Activated CD4-positive, CD25-positive, alpha-beta regulatory T cell treated with anti-CD3 and anti-CD28 coated beads, Interleukin-2, amount 50 U/mL, for 16 hours (primary cell): ENCODE measurements at regions not wholly inside any gene's neighbourhood (a gene's known extent, or its start where the extent isn't known, plus 50 kb on each side); places are given as distances from the start of the nearest gene placed in this dataset.

Experiments used
- DNase-seq: peaks from one replicate; pipeline ENCODE4 v3.0.0-alpha.2; 2020; ENCODE audit warnings: low read depth, low spot score

DNA sequence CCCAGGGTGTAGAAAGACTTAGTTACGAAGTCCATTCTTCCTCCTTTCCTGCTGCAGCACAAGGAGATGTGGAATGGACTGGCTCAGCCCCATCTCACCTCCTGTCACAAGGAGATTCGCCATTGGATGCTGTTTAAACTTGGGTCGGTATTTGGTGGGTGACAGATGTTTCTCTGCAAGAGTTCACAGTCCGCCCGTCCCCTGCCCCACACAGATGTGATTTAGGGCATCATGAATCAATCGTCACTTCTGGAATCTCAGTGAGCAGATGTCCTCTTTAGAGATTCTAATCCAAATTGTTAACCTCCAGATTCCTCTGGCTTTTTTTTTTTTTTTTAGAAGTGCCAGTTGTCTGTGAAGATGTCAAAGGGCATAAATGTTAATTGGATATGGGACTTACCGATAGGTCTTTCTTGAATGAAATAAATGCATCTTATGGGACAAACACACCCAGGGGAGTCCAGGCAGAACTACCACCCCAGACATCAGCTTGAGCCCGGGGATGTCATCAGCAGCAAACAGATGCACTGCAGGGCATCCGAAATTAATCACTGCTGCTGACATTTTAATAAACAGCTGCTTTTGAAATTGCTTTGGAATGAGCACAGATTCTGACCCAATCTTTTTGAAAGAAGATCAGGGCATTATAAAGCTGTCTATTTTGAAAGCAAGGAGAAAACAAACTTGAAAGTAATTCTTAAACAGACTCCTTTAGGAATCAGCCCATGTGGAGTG is 117.6 kb upstream of the CDH4 start:
- DNase-seq, result no peak

DNA sequence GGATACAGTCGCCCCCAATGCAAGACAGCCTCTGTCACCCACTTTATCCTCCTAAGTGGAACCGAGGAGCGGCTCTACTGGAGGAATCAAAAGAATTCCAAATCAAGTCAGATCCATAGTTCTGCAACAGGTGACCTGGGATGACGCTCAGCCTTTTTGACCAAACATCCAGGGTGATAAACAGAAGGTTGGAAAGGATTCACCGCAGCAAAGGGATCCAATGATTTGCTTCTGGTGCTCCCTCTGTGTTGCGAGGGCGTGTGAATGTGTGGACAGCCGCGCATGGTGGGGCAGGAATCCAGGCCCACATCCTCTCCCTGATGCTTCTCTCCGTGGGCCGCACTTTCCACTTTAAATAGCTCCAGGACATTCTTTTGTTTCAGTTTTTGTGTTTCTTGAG is 116.8 kb upstream of the CDH4 start:
- DNase-seq, result no peak

DNA sequence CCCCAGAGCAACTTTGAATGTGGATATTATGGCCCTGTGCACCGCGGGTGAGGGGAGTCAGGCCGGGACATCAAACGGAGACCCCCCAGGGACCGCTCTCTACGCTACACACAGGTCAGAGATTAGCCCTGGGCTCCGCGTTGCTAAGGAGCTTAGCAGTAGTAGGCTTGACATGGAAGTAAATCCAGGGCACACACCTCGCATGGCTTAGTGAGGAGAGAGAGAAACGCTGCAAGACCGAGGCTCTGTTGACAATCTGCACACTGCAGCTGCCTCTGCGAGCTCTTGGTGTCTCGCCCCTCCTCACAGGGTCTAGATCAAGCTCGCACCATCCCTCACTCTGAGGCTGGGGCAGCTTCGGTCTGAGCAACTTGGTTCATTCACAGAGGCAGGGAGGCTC is 116.1 kb upstream of the CDH4 start:
- DNase-seq, result no peak

DNA sequence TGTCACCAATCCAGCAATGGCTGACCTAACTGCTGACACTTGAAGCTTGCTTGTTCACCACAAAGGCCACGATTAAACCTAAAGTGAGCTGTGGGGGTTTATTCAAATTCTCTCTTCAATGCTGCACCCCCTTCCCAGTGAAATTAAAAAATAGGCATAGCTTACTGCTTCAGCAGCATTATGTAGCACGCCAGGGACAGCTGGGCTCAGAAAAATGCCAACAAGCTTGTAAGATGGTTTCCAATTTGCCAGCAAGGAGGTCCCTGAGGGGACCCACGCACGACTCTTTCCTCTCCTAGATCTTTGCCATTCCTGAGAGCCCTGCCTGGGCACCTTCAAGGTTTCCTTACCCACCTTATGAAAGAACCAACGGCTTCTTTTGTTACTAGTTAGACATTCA is 113.5 kb upstream of the CDH4 start:
- DNase-seq, result no peak

DNA sequence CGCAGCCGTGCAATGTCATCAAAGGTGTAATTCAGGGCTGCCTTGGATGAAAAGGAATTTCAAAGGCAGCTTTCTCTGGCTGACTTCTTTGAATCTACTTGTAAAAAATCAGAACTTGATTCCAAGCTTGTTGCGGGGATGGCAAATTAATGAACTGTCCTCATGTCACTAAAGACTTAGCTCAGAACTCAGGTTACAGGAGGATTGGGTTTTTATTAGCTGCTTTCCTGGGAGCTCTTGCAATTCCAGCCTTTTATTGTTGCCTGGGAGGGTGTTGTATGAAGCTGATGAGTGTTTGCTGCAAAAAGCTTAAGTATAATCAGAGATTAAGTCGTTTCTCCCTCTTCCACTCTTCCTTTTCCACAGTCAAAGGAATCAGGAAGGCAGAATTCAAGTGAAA is 113.0 kb upstream of the CDH4 start:
- no peak for DNase-seq

DNA sequence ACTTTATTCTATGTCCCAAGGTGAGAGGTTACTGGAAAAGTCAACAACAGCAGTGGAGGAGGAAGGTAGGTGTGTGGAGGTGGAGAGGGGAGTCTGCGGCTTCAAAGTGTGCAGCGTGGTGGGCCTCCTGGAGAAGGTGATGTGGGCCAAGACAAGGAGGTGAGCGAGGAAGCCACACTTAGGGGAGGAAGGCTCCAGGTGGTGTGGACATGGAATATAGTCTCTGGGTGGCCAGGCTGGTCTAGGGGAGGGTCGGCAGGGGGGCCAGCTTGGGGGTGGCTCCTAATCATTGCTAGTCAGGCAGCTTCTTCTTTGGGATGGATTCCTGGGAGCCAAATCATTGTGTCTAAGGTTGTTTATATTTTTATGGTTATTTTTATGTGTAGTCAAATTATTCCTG is 111.5 kb upstream of the CDH4 start:
- DNase-seq, result no peak

DNA sequence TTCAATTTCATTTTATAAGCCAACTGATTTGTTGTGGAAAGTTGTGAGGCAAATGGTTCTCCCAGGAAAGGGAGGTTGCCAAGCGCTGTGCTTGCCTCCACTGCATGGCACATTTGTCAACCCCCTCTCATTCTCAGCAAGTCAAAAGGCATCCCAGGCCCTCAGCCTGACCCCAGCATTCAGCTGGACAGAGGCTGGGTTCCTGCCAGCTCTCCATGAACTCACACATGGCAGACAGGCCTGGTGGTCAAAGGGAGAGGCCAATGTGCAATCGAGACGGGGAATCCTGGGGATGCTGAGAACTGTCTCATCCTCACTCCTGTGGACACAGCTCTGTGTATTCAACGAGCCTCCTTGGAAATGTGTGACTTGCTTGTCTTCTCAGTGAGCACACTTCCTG is 106.0 kb upstream of the CDH4 start:
- DNase-seq, result no peak

DNA sequence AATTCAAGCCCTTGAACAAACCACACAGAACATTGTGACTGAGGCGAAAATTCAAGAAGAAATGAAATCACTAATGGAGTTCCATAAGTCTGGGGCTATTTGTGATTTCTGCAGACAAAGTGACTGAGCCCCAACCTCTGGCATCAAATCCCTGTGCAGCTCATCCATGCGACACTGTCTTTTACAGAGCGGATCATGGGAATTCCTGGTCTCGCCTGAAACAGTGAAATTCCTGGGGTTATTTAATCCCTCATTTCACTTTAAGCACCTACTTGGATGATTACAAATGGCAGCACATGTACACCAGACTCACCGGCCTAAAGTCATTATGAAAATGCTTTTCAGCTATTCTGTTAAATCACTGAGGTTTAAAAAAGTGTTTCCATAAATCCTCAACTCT is 102.4 kb upstream of the CDH4 start:
- DNase-seq, result no peak

DNA sequence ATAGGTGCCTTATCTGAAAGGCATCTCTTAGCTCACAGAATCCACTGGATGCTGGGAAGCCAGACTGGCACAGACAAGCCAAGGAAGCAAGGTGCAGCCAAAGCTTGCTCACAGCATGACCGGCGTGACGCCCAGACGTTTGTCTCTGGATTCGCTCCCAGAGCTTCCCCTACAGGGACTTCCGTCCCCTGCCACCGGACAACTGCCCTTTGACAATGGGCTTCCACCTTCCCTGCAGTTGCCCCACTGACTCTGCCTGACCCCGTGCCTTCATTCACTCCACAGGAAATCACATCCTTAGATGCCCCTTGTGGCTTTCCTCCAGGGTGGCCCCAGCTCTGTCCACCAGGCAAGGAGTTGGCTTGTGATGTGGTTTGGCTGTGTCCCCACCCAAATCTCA is 94.8 kb upstream of the CDH4 start:
- no peak for DNase-seq

DNA sequence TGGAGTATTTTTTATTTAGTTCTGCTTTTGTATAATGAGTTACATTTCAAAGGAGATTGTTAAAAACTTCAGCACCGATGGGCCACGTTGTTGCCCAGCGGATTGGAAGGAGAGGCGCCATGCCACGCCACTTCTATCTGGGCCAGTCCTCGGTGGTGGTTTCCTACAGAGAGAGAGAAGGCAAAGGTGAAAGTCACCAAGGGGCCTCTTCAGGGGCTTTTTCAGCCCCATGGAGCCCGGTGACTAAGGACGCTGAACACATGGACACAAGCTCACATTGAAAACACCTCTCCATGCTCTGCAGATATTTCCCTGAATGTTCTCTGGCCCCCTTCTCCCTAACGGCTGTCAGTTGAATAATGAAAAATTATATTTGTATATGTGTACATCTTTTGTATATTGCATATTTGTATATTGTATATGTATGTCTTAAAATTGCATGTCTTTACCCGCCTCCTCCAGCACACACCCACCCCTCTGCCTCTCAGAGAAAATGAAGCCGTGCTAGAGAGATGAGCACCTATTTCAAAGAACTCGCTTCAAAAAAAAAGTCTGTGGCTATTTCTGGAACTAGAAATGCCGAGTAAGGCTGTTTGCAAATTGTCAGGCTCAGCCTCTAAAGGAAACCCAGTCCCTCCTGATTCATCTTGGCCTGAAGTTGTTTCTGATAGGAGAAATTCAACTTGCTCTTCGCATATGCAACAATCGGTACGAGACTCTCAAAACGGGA is 91.9 kb upstream of the CDH4 start:
- no peak for DNase-seq

DNA sequence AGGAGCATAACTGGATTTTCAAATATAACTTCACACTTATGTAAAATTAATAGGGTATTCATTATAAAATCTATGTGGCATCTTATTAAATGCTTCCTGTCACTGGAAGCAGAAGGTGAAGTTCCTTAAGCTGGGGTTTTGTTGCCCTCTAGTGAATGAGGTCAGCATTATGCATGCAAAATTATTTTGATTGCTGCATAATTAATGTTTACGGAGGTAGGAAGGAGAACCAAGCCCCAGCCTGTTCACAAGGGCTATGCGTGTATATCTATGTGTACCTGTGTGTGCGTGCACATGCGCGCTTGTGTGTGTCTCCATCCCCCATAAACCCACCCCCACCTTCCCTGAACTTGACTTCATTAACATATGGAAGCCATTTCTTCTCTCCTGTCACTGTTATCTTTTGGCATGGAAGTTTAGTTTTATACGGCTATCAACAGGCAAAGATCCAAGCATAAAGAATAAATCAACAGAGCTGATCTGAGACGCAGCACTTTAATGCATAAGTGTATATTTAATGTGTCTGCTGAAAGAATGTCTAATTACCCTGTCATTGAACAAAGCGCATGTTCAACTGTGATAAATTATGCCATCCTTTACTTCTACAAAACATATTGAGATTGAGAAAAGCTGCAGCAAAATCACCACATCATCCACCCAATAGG is 90.2 kb upstream of the CDH4 start:
- no peak for DNase-seq

DNA sequence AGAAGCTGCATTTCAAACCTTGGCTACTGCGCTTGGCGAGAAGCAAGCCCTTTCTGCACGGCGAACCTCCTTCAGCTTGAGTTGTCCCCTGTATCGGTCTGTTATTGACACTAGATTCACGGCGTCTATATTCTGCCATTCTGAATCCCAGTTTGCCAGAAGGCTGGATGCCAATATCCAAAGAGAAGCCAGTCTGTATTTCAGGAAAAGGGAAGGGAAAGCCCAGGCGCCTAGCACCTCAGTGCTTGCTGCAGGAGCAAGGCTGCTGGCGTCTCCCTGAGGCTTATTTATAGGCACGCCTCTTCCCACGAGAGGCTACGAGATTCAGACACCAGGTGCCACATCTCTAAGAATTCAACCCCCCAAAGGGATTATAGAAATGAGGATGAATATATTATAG is 89.6 kb upstream of the CDH4 start:
- no peak for DNase-seq

DNA sequence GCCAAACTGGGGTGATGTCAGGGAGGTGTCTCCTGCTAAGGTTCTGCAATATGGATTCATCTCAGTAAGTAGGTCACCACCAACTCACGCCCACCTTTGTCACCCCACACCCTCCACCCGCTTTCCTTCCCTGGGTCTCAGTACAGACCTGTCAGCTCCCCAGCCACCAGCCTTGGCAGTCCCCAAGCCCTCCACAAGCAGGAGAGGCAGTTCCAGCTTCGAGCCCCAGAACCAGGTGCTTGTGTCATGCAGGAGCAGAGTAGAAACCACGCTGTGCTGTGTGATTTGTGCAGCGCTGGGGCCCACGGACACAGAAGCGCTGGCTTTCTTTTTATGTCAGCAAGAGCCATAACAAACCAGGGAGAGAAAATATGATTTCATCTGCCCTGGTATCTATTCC is 89.0 kb upstream of the CDH4 start:
- no peak for DNase-seq

DNA sequence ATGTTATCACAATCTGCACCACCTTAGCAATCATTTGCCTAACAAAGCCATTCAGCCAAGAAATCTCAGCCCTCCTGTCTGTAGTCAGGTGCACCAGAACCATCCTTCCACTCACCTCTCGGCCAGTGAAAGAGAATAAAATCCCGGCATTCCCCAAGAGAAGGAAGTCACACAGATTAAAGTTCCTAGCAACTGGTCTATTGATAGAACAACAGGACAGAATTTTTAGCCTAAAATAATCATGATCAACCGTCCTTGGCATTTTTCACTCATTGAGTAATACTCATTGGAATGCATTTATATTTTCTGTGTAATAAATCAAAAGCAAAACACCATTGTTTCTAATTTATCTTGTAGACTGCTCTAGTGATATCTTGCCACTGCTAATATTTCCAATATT is 85.7 kb upstream of the CDH4 start:
- no peak for DNase-seq

DNA sequence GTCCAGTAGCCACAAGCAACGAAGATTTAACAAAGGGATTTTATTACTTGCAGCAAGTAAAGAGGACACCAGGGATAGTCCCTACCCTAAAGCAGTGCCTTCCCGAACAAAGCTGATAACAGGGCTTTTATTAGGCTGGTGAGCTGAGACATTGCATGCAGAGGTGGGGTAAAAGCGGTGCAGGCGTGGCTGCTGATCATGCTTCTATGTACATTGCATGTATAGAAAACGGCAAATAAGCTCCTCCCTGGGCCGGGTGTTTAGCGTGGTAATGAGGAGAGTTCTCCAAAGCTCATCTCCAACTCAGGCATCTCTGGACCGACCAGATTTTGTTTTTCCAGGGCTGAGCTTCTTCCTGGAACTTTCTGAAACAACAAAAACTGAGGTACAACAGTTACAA is 83.5 kb upstream of the CDH4 start:
- no peak for DNase-seq

DNA sequence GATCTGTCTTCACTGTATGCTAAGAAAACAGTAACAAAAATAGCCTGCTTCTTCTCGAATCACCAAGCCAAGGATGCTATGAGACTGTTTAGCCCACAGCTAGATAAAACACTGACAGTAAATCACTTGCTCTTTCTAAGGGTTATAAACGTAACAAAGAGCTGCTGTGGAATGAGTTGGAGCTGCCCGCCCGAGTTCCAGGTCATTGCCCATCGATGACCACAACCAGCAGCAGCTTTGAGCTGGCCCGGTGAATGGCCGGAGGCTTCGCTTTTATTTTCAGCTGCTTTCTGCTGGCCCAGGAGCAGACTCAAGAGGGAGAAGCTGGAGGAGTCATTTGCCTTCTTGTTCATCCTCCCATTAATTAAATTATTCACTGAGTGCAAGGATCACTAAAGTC is 82.2 kb upstream of the CDH4 start:
- DNase-seq, result no peak

DNA sequence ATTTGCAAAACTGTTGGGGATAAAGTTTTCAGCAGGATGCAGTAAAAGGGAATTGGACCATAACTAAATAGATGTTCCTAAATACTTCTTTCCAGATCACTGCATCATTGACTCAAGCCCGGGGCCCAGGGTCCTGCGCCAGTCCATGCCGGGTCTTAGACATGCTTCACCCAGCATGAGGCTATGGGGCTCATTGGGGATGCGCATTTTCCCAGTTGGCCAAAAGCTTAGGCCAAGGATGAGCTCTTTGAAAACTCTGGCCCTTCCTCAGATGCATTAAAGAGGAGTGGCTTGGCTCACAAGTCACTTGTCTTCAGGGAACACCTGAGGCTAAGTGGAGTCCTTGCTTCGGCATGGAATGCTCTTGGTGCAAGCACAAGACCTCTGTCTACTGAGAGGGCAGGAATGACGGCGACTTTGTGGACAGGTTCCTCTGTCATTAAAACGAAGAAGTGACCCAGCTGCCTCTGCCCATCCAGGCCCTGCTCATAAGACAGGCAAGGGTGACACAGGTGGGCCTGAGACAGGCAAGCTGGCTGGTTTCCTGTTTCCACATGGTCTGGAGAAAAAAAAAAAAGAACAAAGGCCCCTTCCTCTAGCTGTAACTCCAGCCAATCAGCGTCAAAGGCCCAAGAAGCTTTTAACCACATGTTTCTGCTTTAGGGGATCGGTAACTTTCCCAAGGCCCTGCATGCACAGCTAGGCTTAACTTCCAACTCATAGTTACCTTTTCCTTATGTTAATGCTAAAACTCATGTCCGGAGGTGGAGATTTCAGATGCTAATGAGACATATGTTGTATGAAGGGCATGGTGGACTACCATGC is 81.4 kb upstream of the CDH4 start:
- DNase-seq, result no peak

DNA sequence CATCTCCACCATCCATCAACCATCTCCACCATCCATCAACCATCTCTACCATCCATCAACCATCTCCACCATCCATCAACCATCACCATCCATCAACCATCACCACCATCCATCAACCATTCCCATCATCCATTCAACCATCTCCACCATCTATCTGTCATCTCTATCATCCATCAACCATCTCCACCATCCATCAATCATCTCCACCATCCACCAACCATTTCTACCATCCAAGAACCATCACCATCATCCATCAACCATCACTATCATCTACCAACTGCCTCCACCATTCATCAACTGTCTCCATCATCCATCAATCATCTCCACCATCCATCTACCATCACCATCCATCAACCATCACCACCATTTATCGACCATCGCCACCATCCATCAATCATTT is 78.8 kb upstream of the CDH4 start:
- DNase-seq, result no peak

DNA sequence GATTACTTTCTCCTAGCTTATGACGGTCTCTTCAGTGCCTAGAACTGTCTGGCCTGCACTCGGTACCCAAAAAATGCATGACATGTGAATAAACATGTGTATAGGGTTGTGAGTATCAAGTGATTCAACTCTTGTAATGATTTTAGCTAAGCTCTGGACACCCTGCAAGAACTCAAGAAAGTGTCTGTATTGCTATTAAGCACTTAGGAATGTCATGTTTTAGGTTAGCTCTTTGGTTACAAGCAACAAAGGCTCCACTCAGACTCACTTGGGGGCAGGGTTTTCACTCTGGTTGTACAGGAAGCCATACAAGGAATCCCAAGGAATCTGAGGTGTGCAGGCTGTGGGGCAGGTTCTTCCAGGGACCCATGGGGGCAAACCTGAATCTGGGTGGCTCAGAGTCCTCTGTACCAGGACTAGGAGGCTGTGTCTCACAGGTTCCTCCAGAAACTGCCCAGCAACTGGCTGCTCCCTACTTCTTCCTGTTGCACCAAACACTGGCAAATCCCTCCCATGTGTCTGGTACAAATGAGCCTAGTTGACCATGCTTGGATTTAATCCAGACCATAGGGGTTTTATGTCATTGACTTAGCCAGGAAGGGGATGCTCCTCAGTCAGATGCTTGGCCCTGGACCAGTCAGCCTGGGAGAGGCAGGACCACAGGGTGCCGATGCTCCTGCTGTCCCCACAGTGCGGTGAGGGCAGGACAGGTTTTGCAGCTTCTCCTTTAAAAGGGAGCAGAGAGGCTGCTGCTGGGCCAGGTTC is 77.9 kb upstream of the CDH4 start:
- no peak for DNase-seq

DNA sequence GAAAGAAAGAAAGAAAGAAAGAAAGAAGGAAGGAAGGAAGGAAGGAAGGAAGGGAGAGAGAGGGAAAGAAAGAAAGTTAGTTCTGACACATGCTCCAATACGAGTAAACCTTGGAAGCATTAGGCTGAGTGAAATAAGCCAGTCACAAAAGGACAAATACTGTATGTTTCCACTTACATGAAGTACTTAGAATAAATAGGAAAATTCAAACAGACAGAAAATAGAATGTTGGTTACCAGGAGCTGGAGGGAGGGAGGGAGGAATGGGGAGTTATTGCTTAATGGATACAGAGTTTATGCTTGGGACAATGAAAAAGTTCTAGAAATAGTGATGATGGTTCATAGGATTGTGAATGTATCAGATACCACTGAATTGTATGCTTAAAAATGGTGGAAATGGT is 75.2 kb upstream of the CDH4 start:
- no peak for DNase-seq

DNA sequence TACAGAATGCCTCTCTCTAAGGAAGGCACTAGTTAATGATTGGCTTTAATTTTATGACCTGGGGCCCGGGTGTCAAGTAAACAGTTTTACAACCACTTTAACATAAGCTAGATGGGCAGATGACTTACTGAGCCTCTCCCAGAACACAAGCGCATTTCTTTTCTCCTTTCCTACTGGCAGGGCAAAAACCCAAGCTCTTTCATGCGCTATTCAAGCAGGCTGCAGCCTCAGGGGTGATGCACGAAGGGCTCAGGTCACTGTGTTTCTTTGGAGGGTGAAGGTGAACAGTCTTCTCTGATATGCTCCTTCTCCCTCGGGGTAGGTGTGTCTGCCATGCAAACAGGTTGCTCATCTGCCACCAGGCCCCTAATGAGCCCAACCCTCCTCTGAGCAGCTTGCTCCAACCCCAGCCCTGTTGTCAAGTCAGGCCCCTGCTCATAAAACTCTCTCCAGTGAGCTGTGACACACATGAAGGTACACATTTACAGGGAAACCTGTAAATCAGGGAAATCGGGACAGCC is 73.5 kb upstream of the CDH4 start:
- DNase-seq, result no peak
